ENCODE measurements at regions not wholly inside any gene's neighbourhood (a gene's known extent, or its start where the extent isn't known, plus 50 kb on each side); places are given as distances from the start of the nearest gene placed in this dataset.

GRCh38 chr10:110414548-110415309 is 83.0 kb upstream of the DUSP5 start:
- TF ChIP-seq SP1 (IDR thresholded peaks at IDR 0.05) (no peak), TAF1 (conservative IDR thresholded peaks at IDR 0.05) (no peak), REST (IDR thresholded peaks at IDR 0.05) (no peak), CTCF (IDR thresholded peaks at IDR 0.05; ENCODE audit: low read depth, low read length, missing input control) (no peak), GABPA (IDR thresholded peaks at IDR 0.05 in 1 of 2, conservative IDR thresholded peaks at IDR 0.05 in 1 of 2) (no peak), JUND (IDR thresholded peaks at IDR 0.05) (peak in 1 of 2 donors; percentile 17), RAD21 (IDR thresholded peaks at IDR 0.05) (no peak), EGR1 (IDR thresholded peaks at IDR 0.05; ENCODE audit: low read depth in 2 of 2) (no peak), MAX (IDR thresholded peaks at IDR 0.05) (no peak)

All from liver (tissue), 3 donors.